ENCODE measurements at regions not wholly inside any gene's neighbourhood (a gene's known extent, or its start where the extent isn't known, plus 50 kb on each side); places are given as distances from the start of the nearest gene placed in this dataset.
"Not testable (repeated sequence)": the region's sequence is repeated elsewhere in the genome, so short reads cannot be mapped to it uniquely, and the experiment has no call there.

DNA sequence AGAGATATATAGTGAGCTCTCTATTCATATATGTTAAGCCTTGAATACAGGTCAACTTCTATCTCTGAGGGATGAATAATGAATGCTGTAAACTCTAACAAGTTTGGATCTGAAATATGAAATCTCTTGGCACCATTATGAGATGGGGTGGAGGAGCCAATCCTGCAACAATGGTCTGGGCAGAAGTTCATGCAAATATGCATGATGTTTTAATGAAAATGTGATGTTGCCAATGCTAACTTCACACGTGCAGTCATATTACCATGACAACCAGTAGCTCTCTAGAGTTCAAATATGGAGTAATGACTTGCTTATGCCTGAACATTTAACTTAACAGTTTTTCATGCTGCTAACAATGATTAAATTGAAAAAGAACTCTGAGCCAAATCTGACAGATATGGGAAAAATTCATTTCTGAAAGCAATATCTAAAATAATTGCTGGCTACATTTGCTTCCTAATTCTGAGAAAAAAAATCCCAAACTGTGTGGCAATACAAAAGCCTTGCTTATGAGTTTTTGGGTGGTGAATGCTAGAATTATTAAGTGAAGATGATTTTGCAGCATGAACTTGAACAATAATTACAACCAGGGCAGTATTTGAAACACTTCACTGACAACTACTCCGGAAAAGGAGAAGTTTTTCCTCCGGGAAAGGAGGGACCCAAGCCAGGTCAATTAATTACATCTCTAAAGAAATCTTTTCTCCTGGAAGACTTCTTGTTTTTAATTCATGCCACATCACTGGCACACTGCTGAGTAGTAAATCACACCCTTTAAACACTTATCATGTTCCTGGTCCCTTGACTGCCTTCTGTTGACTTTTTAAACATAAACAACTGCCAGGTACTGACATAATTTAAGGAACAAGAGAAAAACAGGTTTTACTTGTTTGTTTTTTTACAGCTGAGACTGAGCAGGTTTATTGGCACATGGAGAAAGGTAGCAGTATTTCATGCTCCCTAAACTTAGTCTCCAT lies 65.8 kb upstream of the NOX4 start:
- DNase-seq (ENCODE audit: low read depth, low spot score); H2AFZ ChIP-seq (ENCODE audit: low read depth, low read length, poor library complexity, severe bottlenecking); H3K4me2 ChIP-seq (ENCODE audit: low read length); RAD21 ChIA-PET (ENCODE audit: low non-redundant PET in 1 of 2, low total read pairs in 2 of 2, uncharacterized antibody in 2 of 2, unreplicated experiment in 2 of 2); H3K79me2 ChIP-seq (ENCODE audit: insufficient read depth, low read length); ATAC-seq; H3K27me3 ChIP-seq (ENCODE audit: insufficient read depth, low read length); BruUV-seq (replicated peaks); H3K9ac ChIP-seq (ENCODE audit: low read length); H3K4me1 ChIP-seq (ENCODE audit: control insufficient read depth in 1 of 2, insufficient read depth in 2 of 2, low read length in 2 of 2); H3K4me3 ChIP-seq (replicated peaks in 1 of 2; ENCODE audit: low read depth in 1 of 2, low read length in 2 of 2); H3K9me3 ChIP-seq (ENCODE audit: control insufficient read depth in 1 of 2, insufficient read depth in 1 of 2, low read depth in 1 of 2, low read length in 2 of 2); POLR2A ChIA-PET; H3K36me3 ChIP-seq (ENCODE audit: control insufficient read depth in 1 of 2, insufficient read depth in 2 of 2, low read length in 2 of 2); H4K20me1 ChIP-seq (ENCODE audit: insufficient read depth); CTCF ChIA-PET; intact Hi-C loops (cut with micrococcal nuclease); H3K9me2 ChIP-seq (ENCODE audit: insufficient read depth); H3K27ac ChIP-seq (ENCODE audit: low read depth, low read length): not testable (repeated sequence)

DNA sequence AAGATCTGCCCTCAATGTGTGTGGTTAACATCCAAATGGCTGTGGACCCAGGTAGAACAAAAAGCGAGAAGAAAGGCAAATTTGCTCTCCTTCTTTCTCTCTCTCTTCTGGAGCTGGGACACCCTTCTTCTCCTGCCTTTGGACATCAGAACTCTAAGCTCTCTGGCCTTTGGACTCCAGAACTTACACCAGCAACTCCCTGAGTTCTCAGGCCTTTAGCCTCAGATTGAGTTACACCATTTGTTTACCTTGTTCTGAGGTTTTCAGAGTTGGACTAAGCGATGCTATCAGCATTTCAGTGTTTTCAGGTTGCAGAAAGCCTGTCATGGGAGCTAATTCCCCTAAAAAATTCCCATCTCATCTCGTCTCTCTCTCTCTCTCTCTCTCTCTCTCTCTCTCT lies 69.4 kb upstream of the NOX4 start:
- ATAC-seq, result not testable (repeated sequence)

DNA sequence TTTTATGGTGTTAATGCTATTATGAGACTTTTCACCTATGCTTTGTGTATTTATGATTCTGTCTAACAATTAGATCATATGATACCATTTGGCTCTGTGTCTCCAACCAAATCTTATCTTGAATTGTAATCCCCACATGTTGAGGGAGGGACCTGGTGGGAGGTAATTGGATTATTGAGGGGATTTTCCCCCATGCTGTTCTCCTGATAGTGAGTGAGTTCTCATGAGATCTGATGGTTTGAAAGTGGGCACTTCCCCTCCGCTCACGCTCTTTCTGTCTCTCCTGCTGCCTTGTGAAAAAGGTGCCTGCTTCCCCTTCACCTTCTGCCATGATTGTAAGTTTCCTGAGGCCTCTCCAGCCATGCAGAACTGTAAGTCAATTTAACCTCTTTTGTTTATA lies 71.6 kb upstream of the NOX4 start:
- H3K4me3 ChIP-seq (replicated peaks in 1 of 2; ENCODE audit: low read depth in 1 of 2, low read length in 2 of 2); H3K79me2 ChIP-seq (ENCODE audit: insufficient read depth, low read length); POLR2A ChIA-PET; H4K20me1 ChIP-seq (ENCODE audit: insufficient read depth); H3K9ac ChIP-seq (ENCODE audit: low read length); H3K4me2 ChIP-seq (ENCODE audit: low read length); BruUV-seq (replicated peaks); CTCF ChIA-PET; H3K4me1 ChIP-seq (ENCODE audit: control insufficient read depth in 1 of 2, insufficient read depth in 2 of 2, low read length in 2 of 2); H3K27me3 ChIP-seq (ENCODE audit: insufficient read depth, low read length); H2AFZ ChIP-seq (ENCODE audit: low read depth, low read length, poor library complexity, severe bottlenecking); H3K9me3 ChIP-seq (ENCODE audit: control insufficient read depth in 1 of 2, insufficient read depth in 1 of 2, low read depth in 1 of 2, low read length in 2 of 2); H3K27ac ChIP-seq (ENCODE audit: low read depth, low read length); RAD21 ChIA-PET (ENCODE audit: low non-redundant PET in 1 of 2, low total read pairs in 2 of 2, uncharacterized antibody in 2 of 2, unreplicated experiment in 2 of 2); intact Hi-C loops (cut with micrococcal nuclease); H3K36me3 ChIP-seq (ENCODE audit: control insufficient read depth in 1 of 2, insufficient read depth in 2 of 2, low read length in 2 of 2); DNase-seq (ENCODE audit: low read depth, low spot score); ATAC-seq; H3K9me2 ChIP-seq (ENCODE audit: insufficient read depth): not testable (repeated sequence)

More for the DNA sequence above, 69.4 kb upstream of the NOX4 start:
- H3K36me3 ChIP-seq (ENCODE audit: control insufficient read depth in 1 of 2, insufficient read depth in 2 of 2, low read length in 2 of 2); H2AFZ ChIP-seq (ENCODE audit: low read depth, low read length, poor library complexity, severe bottlenecking); BruUV-seq (replicated peaks); DNase-seq (ENCODE audit: low read depth, low spot score); H3K9ac ChIP-seq (ENCODE audit: low read length); POLR2A ChIA-PET; H3K4me1 ChIP-seq (ENCODE audit: control insufficient read depth in 1 of 2, insufficient read depth in 2 of 2, low read length in 2 of 2); CTCF ChIA-PET; H3K9me3 ChIP-seq (ENCODE audit: control insufficient read depth in 1 of 2, insufficient read depth in 1 of 2, low read depth in 1 of 2, low read length in 2 of 2); H3K9me2 ChIP-seq (ENCODE audit: insufficient read depth); H3K4me3 ChIP-seq (replicated peaks in 1 of 2; ENCODE audit: low read depth in 1 of 2, low read length in 2 of 2); H3K27ac ChIP-seq (ENCODE audit: low read depth, low read length); intact Hi-C loops (cut with micrococcal nuclease); H3K4me2 ChIP-seq (ENCODE audit: low read length); RAD21 ChIA-PET (ENCODE audit: low non-redundant PET in 1 of 2, low total read pairs in 2 of 2, uncharacterized antibody in 2 of 2, unreplicated experiment in 2 of 2); H3K27me3 ChIP-seq (ENCODE audit: insufficient read depth, low read length); H4K20me1 ChIP-seq (ENCODE audit: insufficient read depth); H3K79me2 ChIP-seq (ENCODE audit: insufficient read depth, low read length): not testable (repeated sequence)
